GM23338 (cell line): ENCODE measurements at regions not wholly inside any gene's neighbourhood (a gene's known extent, or its start where the extent isn't known, plus 50 kb on each side); places are given as distances from the start of the nearest gene placed in this dataset.

Experiments used
- CREB1 ChIP-seq: fragments of 250-450 bp; sonication (Bioruptor Pico); IDR thresholded peaks from 2 replicates; pipeline ENCODE4 v1.5.0; 2020; ENCODE audit warnings: low read depth, mild to moderate bottlenecking, moderate library complexity
- EZH2 ChIP-seq: fragments of 200-600 bp; sonication (generic); IDR thresholded peaks from one replicate; pipeline ENCODE4 v1.8.0; 2017; ENCODE audit warnings: antibody characterized with exemption, mild to moderate bottlenecking, low read depth; ENCODE audit not compliant: unreplicated experiment
- EZH2phosphoT487 ChIP-seq: fragments of 200-600 bp; sonication (generic); IDR thresholded peaks from one replicate; pipeline ENCODE4 v1.8.1; 2018; ENCODE audit warnings: antibody characterized with exemption; ENCODE audit not compliant: unreplicated experiment
- JUNB ChIP-seq: IDR thresholded peaks from one replicate; pipeline ENCODE4 v1.6.1; 2016; ENCODE audit warnings: antibody characterized with exemption; ENCODE audit not compliant: unreplicated experiment
- POLR2AphosphoS5 ChIP-seq: IDR thresholded peaks from 2 replicates; pipeline ENCODE4 v1.6.1; 2016; ENCODE audit warnings: antibody characterized with exemption, low read depth
- STAT1 ChIP-seq: IDR thresholded peaks from one replicate; pipeline ENCODE4 v1.6.1; 2016; ENCODE audit warnings: antibody characterized with exemption; ENCODE audit not compliant: unreplicated experiment
- ZNF114 ChIP-seq: fragments of 250-450 bp; sonication (Bioruptor Pico); IDR thresholded peaks from 2 replicates; pipeline ENCODE4 v1.5.0; 2020; ENCODE audit warnings: mild to moderate bottlenecking, moderate library complexity
- TF ChIP-seq, protein P1 (sequence below), 2 experiments: fragments of 200-600 bp in 1 of 2; sonication (generic) in 1 of 2; conservative IDR thresholded peaks; 2 replicates each; pipeline versions ENCODE4 v1.5.1 to v1.6.1; 2016 to 2017; ENCODE audit warnings: antibody characterized with exemption in 2 of 2, low read depth in 2 of 2, mild to moderate bottlenecking in 2 of 2, moderate library complexity in 1 of 2
- TF ChIP-seq, protein P2 (sequence below): fragments of 250-450 bp; sonication (Bioruptor Pico); IDR thresholded peaks from 2 replicates; pipeline ENCODE4 v1.5.0; 2020; ENCODE audit warnings: mild to moderate bottlenecking, moderate library complexity
- TF ChIP-seq, protein P3 (sequence below): IDR thresholded peaks from one replicate; pipeline ENCODE4 v1.6.1; 2018; ENCODE audit warnings: antibody characterized with exemption; ENCODE audit not compliant: unreplicated experiment
- TF ChIP-seq, protein P4 (sequence below): IDR thresholded peaks from 2 replicates; pipeline ENCODE4 v1.6.1; 2016; ENCODE audit warnings: antibody characterized with exemption

DNA sequence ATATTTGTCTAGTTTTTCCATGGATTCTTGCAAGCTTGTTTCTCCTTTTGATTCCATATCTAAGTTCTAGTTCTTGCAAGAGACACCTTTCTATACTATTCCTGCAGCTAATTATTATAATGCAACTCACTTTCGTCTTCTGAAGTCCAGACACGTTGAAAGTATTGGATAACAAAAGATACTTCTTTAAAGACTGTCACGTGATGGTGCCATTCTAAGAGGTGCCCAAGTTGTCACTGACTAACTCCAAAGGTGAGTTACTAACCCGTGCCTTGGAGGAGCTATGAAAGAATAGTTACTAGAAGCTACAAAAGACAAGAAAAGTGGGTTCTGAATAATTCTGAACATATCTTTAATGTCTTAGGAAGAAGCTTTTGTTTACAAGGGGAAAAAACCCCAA, 322.6 kb downstream of the HDGFL1 start:
- TF ChIP-seq, protein P1, sequence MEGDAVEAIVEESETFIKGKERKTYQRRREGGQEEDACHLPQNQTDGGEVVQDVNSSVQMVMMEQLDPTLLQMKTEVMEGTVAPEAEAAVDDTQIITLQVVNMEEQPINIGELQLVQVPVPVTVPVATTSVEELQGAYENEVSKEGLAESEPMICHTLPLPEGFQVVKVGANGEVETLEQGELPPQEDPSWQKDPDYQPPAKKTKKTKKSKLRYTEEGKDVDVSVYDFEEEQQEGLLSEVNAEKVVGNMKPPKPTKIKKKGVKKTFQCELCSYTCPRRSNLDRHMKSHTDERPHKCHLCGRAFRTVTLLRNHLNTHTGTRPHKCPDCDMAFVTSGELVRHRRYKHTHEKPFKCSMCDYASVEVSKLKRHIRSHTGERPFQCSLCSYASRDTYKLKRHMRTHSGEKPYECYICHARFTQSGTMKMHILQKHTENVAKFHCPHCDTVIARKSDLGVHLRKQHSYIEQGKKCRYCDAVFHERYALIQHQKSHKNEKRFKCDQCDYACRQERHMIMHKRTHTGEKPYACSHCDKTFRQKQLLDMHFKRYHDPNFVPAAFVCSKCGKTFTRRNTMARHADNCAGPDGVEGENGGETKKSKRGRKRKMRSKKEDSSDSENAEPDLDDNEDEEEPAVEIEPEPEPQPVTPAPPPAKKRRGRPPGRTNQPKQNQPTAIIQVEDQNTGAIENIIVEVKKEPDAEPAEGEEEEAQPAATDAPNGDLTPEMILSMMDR (conservative IDR thresholded peaks at IDR 0.05; ENCODE audit: low read depth in 2 of 2) = no peak
- TF ChIP-seq EZH2phosphoT487 (no peak), POLR2AphosphoS5 (no peak), EZH2 (no peak), JUNB (no peak), ZNF114 (CRISPR knock-in tag) (no peak), STAT1 (no peak), CREB1 (CRISPR knock-in tag) (no peak)
- TF ChIP-seq, protein P2, sequence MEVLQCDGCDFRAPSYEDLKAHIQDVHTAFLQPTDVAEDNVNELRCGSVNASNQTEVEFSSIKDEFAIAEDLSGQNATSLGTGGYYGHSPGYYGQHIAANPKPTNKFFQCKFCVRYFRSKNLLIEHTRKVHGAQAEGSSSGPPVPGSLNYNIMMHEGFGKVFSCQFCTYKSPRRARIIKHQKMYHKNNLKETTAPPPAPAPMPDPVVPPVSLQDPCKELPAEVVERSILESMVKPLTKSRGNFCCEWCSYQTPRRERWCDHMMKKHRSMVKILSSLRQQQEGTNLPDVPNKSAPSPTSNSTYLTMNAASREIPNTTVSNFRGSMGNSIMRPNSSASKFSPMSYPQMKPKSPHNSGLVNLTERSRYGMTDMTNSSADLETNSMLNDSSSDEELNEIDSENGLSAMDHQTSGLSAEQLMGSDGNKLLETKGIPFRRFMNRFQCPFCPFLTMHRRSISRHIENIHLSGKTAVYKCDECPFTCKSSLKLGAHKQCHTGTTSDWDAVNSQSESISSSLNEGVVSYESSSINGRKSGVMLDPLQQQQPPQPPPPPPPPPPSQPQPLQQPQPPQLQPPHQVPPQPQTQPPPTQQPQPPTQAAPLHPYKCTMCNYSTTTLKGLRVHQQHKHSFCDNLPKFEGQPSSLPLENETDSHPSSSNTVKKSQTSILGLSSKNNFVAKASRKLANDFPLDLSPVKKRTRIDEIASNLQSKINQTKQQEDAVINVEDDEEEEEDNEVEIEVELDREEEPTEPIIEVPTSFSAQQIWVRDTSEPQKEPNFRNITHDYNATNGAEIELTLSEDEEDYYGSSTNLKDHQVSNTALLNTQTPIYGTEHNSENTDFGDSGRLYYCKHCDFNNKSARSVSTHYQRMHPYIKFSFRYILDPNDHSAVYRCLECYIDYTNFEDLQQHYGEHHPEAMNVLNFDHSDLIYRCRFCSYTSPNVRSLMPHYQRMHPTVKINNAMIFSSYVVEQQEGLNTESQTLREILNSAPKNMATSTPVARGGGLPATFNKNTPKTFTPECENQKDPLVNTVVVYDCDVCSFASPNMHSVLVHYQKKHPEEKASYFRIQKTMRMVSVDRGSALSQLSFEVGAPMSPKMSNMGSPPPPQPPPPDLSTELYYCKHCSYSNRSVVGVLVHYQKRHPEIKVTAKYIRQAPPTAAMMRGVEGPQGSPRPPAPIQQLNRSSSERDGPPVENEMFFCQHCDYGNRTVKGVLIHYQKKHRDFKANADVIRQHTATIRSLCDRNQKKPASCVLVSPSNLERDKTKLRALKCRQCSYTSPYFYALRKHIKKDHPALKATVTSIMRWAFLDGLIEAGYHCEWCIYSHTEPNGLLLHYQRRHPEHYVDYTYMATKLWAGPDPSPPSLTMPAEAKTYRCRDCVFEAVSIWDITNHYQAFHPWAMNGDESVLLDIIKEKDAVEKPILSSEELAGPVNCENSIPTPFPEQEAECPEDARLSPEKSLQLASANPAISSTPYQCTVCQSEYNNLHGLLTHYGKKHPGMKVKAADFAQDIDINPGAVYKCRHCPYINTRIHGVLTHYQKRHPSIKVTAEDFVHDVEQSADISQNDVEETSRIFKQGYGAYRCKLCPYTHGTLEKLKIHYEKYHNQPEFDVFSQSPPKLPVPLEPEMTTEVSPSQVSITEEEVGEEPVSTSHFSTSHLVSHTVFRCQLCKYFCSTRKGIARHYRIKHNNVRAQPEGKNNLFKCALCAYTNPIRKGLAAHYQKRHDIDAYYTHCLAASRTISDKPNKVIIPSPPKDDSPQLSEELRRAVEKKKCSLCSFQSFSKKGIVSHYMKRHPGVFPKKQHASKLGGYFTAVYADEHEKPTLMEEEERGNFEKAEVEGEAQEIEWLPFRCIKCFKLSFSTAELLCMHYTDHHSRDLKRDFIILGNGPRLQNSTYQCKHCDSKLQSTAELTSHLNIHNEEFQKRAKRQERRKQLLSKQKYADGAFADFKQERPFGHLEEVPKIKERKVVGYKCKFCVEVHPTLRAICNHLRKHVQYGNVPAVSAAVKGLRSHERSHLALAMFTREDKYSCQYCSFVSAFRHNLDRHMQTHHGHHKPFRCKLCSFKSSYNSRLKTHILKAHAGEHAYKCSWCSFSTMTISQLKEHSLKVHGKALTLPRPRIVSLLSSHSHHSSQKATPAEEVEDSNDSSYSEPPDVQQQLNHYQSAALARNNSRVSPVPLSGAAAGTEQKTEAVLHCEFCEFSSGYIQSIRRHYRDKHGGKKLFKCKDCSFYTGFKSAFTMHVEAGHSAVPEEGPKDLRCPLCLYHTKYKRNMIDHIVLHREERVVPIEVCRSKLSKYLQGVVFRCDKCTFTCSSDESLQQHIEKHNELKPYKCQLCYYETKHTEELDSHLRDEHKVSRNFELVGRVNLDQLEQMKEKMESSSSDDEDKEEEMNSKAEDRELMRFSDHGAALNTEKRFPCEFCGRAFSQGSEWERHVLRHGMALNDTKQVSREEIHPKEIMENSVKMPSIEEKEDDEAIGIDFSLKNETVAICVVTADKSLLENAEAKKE (CRISPR knock-in tag) = no peak
- TF ChIP-seq, protein P3, sequence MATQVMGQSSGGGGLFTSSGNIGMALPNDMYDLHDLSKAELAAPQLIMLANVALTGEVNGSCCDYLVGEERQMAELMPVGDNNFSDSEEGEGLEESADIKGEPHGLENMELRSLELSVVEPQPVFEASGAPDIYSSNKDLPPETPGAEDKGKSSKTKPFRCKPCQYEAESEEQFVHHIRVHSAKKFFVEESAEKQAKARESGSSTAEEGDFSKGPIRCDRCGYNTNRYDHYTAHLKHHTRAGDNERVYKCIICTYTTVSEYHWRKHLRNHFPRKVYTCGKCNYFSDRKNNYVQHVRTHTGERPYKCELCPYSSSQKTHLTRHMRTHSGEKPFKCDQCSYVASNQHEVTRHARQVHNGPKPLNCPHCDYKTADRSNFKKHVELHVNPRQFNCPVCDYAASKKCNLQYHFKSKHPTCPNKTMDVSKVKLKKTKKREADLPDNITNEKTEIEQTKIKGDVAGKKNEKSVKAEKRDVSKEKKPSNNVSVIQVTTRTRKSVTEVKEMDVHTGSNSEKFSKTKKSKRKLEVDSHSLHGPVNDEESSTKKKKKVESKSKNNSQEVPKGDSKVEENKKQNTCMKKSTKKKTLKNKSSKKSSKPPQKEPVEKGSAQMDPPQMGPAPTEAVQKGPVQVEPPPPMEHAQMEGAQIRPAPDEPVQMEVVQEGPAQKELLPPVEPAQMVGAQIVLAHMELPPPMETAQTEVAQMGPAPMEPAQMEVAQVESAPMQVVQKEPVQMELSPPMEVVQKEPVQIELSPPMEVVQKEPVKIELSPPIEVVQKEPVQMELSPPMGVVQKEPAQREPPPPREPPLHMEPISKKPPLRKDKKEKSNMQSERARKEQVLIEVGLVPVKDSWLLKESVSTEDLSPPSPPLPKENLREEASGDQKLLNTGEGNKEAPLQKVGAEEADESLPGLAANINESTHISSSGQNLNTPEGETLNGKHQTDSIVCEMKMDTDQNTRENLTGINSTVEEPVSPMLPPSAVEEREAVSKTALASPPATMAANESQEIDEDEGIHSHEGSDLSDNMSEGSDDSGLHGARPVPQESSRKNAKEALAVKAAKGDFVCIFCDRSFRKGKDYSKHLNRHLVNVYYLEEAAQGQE = no peak
- TF ChIP-seq, protein P4, sequence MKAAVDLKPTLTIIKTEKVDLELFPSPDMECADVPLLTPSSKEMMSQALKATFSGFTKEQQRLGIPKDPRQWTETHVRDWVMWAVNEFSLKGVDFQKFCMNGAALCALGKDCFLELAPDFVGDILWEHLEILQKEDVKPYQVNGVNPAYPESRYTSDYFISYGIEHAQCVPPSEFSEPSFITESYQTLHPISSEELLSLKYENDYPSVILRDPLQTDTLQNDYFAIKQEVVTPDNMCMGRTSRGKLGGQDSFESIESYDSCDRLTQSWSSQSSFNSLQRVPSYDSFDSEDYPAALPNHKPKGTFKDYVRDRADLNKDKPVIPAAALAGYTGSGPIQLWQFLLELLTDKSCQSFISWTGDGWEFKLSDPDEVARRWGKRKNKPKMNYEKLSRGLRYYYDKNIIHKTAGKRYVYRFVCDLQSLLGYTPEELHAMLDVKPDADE = no peak
